GM23338 (cell line): ENCODE measurements at regions not wholly inside any gene's neighbourhood (a gene's known extent, or its start where the extent isn't known, plus 50 kb on each side); places are given as distances from the start of the nearest gene placed in this dataset.

Source experiments
- CREB1 ChIP-seq: fragments of 250-450 bp; sonication (Bioruptor Pico); IDR thresholded peaks from 2 replicates; pipeline ENCODE4 v1.5.0; 2020; ENCODE audit warnings: low read depth, mild to moderate bottlenecking, moderate library complexity
- EZH2 ChIP-seq: fragments of 200-600 bp; sonication (generic); IDR thresholded peaks from one replicate; pipeline ENCODE4 v1.8.0; 2017; ENCODE audit warnings: antibody characterized with exemption, mild to moderate bottlenecking, low read depth; ENCODE audit not compliant: unreplicated experiment
- EZH2phosphoT487 ChIP-seq: fragments of 200-600 bp; sonication (generic); IDR thresholded peaks from one replicate; pipeline ENCODE4 v1.8.1; 2018; ENCODE audit warnings: antibody characterized with exemption; ENCODE audit not compliant: unreplicated experiment
- JUNB ChIP-seq: IDR thresholded peaks from one replicate; pipeline ENCODE4 v1.6.1; 2016; ENCODE audit warnings: antibody characterized with exemption; ENCODE audit not compliant: unreplicated experiment
- POLR2AphosphoS5 ChIP-seq: IDR thresholded peaks from 2 replicates; pipeline ENCODE4 v1.6.1; 2016; ENCODE audit warnings: antibody characterized with exemption, low read depth
- STAT1 ChIP-seq: IDR thresholded peaks from one replicate; pipeline ENCODE4 v1.6.1; 2016; ENCODE audit warnings: antibody characterized with exemption; ENCODE audit not compliant: unreplicated experiment
- ZNF114 ChIP-seq: fragments of 250-450 bp; sonication (Bioruptor Pico); IDR thresholded peaks from 2 replicates; pipeline ENCODE4 v1.5.0; 2020; ENCODE audit warnings: mild to moderate bottlenecking, moderate library complexity
- ZNF331 ChIP-seq: fragments of 250-450 bp; sonication (Bioruptor Pico); IDR thresholded peaks from 2 replicates; pipeline ENCODE4 v1.5.0; 2020; ENCODE audit warnings: low read depth, mild to moderate bottlenecking, moderate library complexity
- TF ChIP-seq, protein P1 (sequence below), 2 experiments: fragments of 200-600 bp in 1 of 2; sonication (generic) in 1 of 2; conservative IDR thresholded peaks; 2 replicates each; pipeline versions ENCODE4 v1.5.1 to v1.6.1; 2016 to 2017; ENCODE audit warnings: antibody characterized with exemption in 2 of 2, low read depth in 2 of 2, mild to moderate bottlenecking in 2 of 2, moderate library complexity in 1 of 2
- TF ChIP-seq, protein P2 (sequence below): IDR thresholded peaks from one replicate; pipeline ENCODE4 v1.6.1; 2018; ENCODE audit warnings: antibody characterized with exemption; ENCODE audit not compliant: unreplicated experiment
- TF ChIP-seq, protein P3 (sequence below): IDR thresholded peaks from 2 replicates; pipeline ENCODE4 v1.6.1; 2016; ENCODE audit warnings: antibody characterized with exemption

DNA sequence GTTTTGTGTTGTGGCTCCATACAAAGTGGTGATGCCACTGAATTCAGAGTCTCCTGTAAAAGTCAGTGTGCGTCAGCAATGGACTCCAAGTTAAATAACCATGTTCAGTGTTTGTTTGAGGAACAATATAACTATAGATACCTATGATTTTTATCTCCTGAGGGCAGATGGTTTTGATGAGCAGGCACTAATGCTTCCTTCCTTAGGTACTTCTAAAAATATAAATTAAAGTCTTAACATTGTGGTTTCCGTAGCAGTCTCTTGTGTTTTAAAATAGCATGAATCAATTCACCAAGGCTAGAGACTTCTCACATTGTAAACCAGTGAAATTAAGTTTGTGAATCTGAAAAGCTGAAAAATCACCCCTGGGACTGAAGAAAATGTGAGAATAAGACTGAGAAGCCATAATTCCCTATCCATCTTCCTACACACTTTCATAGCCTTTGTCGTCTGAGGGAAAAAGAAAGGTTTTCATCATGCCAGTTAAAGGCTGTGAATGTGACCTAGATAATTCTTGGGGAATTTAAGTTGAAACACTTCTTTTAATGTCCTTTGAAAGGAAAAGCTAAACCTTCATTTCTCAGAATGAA, 1502.9 kb downstream of the CDH11 start:
- TF ChIP-seq EZH2 (no peak), POLR2AphosphoS5 (no peak), EZH2phosphoT487 (no peak), ZNF114 (CRISPR knock-in tag) (no peak), CREB1 (no peak), ZNF331 (CRISPR knock-in tag) (no peak), JUNB (no peak), STAT1 (no peak)
- TF ChIP-seq, protein P1, sequence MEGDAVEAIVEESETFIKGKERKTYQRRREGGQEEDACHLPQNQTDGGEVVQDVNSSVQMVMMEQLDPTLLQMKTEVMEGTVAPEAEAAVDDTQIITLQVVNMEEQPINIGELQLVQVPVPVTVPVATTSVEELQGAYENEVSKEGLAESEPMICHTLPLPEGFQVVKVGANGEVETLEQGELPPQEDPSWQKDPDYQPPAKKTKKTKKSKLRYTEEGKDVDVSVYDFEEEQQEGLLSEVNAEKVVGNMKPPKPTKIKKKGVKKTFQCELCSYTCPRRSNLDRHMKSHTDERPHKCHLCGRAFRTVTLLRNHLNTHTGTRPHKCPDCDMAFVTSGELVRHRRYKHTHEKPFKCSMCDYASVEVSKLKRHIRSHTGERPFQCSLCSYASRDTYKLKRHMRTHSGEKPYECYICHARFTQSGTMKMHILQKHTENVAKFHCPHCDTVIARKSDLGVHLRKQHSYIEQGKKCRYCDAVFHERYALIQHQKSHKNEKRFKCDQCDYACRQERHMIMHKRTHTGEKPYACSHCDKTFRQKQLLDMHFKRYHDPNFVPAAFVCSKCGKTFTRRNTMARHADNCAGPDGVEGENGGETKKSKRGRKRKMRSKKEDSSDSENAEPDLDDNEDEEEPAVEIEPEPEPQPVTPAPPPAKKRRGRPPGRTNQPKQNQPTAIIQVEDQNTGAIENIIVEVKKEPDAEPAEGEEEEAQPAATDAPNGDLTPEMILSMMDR (conservative IDR thresholded peaks at IDR 0.05; ENCODE audit: low read depth in 2 of 2) = no peak
- TF ChIP-seq, protein P2, sequence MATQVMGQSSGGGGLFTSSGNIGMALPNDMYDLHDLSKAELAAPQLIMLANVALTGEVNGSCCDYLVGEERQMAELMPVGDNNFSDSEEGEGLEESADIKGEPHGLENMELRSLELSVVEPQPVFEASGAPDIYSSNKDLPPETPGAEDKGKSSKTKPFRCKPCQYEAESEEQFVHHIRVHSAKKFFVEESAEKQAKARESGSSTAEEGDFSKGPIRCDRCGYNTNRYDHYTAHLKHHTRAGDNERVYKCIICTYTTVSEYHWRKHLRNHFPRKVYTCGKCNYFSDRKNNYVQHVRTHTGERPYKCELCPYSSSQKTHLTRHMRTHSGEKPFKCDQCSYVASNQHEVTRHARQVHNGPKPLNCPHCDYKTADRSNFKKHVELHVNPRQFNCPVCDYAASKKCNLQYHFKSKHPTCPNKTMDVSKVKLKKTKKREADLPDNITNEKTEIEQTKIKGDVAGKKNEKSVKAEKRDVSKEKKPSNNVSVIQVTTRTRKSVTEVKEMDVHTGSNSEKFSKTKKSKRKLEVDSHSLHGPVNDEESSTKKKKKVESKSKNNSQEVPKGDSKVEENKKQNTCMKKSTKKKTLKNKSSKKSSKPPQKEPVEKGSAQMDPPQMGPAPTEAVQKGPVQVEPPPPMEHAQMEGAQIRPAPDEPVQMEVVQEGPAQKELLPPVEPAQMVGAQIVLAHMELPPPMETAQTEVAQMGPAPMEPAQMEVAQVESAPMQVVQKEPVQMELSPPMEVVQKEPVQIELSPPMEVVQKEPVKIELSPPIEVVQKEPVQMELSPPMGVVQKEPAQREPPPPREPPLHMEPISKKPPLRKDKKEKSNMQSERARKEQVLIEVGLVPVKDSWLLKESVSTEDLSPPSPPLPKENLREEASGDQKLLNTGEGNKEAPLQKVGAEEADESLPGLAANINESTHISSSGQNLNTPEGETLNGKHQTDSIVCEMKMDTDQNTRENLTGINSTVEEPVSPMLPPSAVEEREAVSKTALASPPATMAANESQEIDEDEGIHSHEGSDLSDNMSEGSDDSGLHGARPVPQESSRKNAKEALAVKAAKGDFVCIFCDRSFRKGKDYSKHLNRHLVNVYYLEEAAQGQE = no peak
- TF ChIP-seq, protein P3, sequence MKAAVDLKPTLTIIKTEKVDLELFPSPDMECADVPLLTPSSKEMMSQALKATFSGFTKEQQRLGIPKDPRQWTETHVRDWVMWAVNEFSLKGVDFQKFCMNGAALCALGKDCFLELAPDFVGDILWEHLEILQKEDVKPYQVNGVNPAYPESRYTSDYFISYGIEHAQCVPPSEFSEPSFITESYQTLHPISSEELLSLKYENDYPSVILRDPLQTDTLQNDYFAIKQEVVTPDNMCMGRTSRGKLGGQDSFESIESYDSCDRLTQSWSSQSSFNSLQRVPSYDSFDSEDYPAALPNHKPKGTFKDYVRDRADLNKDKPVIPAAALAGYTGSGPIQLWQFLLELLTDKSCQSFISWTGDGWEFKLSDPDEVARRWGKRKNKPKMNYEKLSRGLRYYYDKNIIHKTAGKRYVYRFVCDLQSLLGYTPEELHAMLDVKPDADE = no peak
